Adrenal gland (tissue), 5 donors: ENCODE measurements at regions not wholly inside any gene's neighbourhood (a gene's known extent, or its start where the extent isn't known, plus 50 kb on each side); places are given as distances from the start of the nearest gene placed in this dataset.

ENCODE experiments used
- CTCF ChIP-seq, 6 experiments: fragments of 450-650 bp in 4 of 6; fragments of 200-600 bp in 2 of 6; sonication (generic) in 1 of 6; IDR thresholded peaks; 1 replicate in 5 of 6; 2 replicates in 1 of 6; pipeline versions ENCODE4 v1.5.1 to v1.8.0; 2016 to 2021; ENCODE audit warnings: antibody characterized with exemption in 6 of 6, mild to moderate bottlenecking in 2 of 6, moderate library complexity in 1 of 6
- POLR2A ChIP-seq, 2 donors: fragments of 450-650 bp; IDR thresholded peaks; one replicate each; pipeline ENCODE4 v1.6.1; 2017; ENCODE audit warnings: antibody characterized with exemption in 2 of 2, mild to moderate bottlenecking in 2 of 2, moderate library complexity in 1 of 2
- donor health status: DM: no; HTN: no; CAD: no.

- TF ChIP-seq POLR2A (IDR thresholded peaks at IDR 0.05) (no peak), CTCF (IDR thresholded peaks at IDR 0.05) (no peak)
Measured at GRCh38 chr2:150762571-150762970, 275.1 kb upstream of the RND3 start.
